Endothelial cell of umbilical vein (primary cell): ENCODE measurements at regions not wholly inside any gene's neighbourhood (a gene's known extent, or its start where the extent isn't known, plus 50 kb on each side); places are given as distances from the start of the nearest gene placed in this dataset.

Source experiments
- CTCF ChIP-seq, 2 donors: IDR thresholded peaks; 1 replicate in 1 of 2; 2 replicates in 1 of 2; pipeline ENCODE4 v1.5.1; 2011; ENCODE audit warnings: low read length in 2 of 2, mild to moderate bottlenecking in 2 of 2, moderate library complexity in 2 of 2, control low read depth in 1 of 2, inconsistent platforms in 1 of 2, low read depth in 1 of 2; ENCODE audit not compliant: insufficient read depth in 1 of 2; ENCODE audit errors: extremely low read depth in 1 of 2
- EZH2 ChIP-seq: IDR thresholded peaks from 2 replicates; pipeline ENCODE4 v1.6.1; 2012; ENCODE audit warnings: borderline replicate concordance, low read depth, mild to moderate bottlenecking, moderate library complexity, low read length, inconsistent platforms; ENCODE audit not compliant: severe bottlenecking
- FOS ChIP-seq: IDR thresholded peaks from 2 replicates; pipeline ENCODE4 v1.6.1; 2011; ENCODE audit warnings: mild to moderate bottlenecking, low read length, moderate library complexity, borderline replicate concordance; ENCODE audit not compliant: insufficient read depth
- GATA2 ChIP-seq: IDR thresholded peaks from 2 replicates; pipeline ENCODE4 v1.7.0; 2011; ENCODE audit warnings: low read depth, mild to moderate bottlenecking, moderate library complexity, mixed read lengths, low read length; ENCODE audit not compliant: insufficient read length, insufficient read depth
- JUN ChIP-seq: IDR thresholded peaks from 2 replicates; pipeline ENCODE4 v1.6.1; 2011; ENCODE audit warnings: borderline replicate concordance, low read depth; ENCODE audit not compliant: insufficient read length, insufficient read depth
- MAX ChIP-seq: IDR thresholded peaks from 2 replicates; pipeline ENCODE4 v1.6.1; 2011; ENCODE audit not compliant: insufficient read depth, insufficient read length
- MYC ChIP-seq: IDR thresholded peaks from one replicate; pipeline ENCODE4 v1.6.1; 2011; ENCODE audit warnings: mild to moderate bottlenecking, low read depth, low read length
- POLR2A ChIP-seq: IDR thresholded peaks from 2 replicates; pipeline ENCODE4 v1.6.1; 2012; ENCODE audit warnings: low read depth, mild to moderate bottlenecking, control low read depth, low read length
- POLR2AphosphoS5 ChIP-seq: IDR thresholded peaks from 2 replicates; pipeline ENCODE4 v1.6.1; 2012; ENCODE audit warnings: low read depth, mild to moderate bottlenecking, control low read depth, low read length, moderate library complexity; ENCODE audit not compliant: insufficient read depth

GRCh38 chr16:59743504-59743903 lies 1009.4 kb upstream of the GOT2 start:
- TF ChIP-seq POLR2AphosphoS5 (no peak), EZH2 (no peak), CTCF (IDR thresholded peaks at IDR 0.05; ENCODE audit: extremely low read depth in 1 of 2, insufficient read depth in 1 of 2, low read depth in 1 of 2, low read length in 2 of 2) (no peak), POLR2A (no peak), MYC (no peak), MAX (no peak), GATA2 (no peak), JUN (no peak), FOS (no peak)
